Liver (tissue), 7 donors: ENCODE measurements at regions not wholly inside any gene's neighbourhood (a gene's known extent, or its start where the extent isn't known, plus 50 kb on each side); places are given as distances from the start of the nearest gene placed in this dataset.
"Not testable (repeated sequence)": the region's sequence is repeated elsewhere in the genome, so short reads cannot be mapped to it uniquely, and the experiment has no call there.

Experiments used
- DNase-seq: peaks from one replicate; pipeline ENCODE4 v3.0.0-alpha.2; 2017; ENCODE audit warnings: low spot score
- H3K27ac ChIP-seq, 2 donors: one replicate each; pipeline ENCODE4 v1.7.0; 2013; ENCODE audit warnings: inconsistent platforms in 2 of 2, low read length in 2 of 2, control low read depth in 1 of 2, low read depth in 1 of 2, mild to moderate bottlenecking in 1 of 2
- H3K27me3 ChIP-seq, 4 donors: one replicate each; pipeline versions ENCODE4 v1.6.1 to v1.7.0; 2013; ENCODE audit warnings: low read length in 3 of 4, inconsistent platforms in 1 of 4, mild to moderate bottlenecking in 1 of 4, moderate library complexity in 1 of 4; ENCODE audit not compliant: control insufficient read depth in 4 of 4, insufficient read depth in 4 of 4
- H3K36me3 ChIP-seq, 4 donors: one replicate each; pipeline versions ENCODE4 v1.6.1 to v1.7.0; 2013; ENCODE audit warnings: low read length in 3 of 4, mild to moderate bottlenecking in 3 of 4, low read depth in 1 of 4, moderate library complexity in 1 of 4; ENCODE audit not compliant: control insufficient read depth in 4 of 4, insufficient read depth in 3 of 4
- H3K4me1 ChIP-seq, 4 donors: one replicate each; pipeline versions ENCODE4 v1.6.1 to v1.7.0; 2013; ENCODE audit warnings: low read length in 3 of 4, mild to moderate bottlenecking in 3 of 4, moderate library complexity in 1 of 4; ENCODE audit not compliant: control insufficient read depth in 4 of 4, insufficient read depth in 4 of 4
- H3K4me3 ChIP-seq, 3 donors: one replicate each; pipeline versions ENCODE4 v1.6.1 to v1.7.0; 2013; ENCODE audit warnings: low read length in 3 of 3, control low read depth in 1 of 3, low read depth in 1 of 3, mild to moderate bottlenecking in 1 of 3
- H3K9ac ChIP-seq, 2 donors: one replicate each; pipeline ENCODE4 v1.7.0; 2013; ENCODE audit warnings: low read length in 2 of 2, mild to moderate bottlenecking in 2 of 2, moderate library complexity in 2 of 2, control low read depth in 1 of 2, low read depth in 1 of 2
- H3K9me3 ChIP-seq, 4 donors: one replicate each; pipeline versions ENCODE4 v1.6.1 to v1.7.0; 2013; ENCODE audit warnings: low read length in 3 of 4; ENCODE audit not compliant: control insufficient read depth in 4 of 4
- ATF3 ChIP-seq: IDR thresholded peaks from 2 replicates; pipeline ENCODE4 v1.6.1; 2016; ENCODE audit warnings: antibody characterized with exemption
- EGR1 ChIP-seq, 2 donors: IDR thresholded peaks; 2 replicates each; pipeline ENCODE4 v1.6.1; 2016 to 2018; ENCODE audit warnings: antibody characterized with exemption in 2 of 2, low read depth in 2 of 2
- FOXA2 ChIP-seq: IDR thresholded peaks from 2 replicates; pipeline ENCODE4 v1.6.1; 2016; ENCODE audit warnings: antibody characterized with exemption
- HNF4A ChIP-seq, 2 donors: conservative IDR thresholded peaks; 2 replicates each; pipeline ENCODE4 v1.6.1; 2016; ENCODE audit warnings: antibody characterized with exemption in 2 of 2, mild to moderate bottlenecking in 2 of 2
- JUND ChIP-seq, 2 donors: IDR thresholded peaks; 2 replicates each; pipeline ENCODE4 v1.6.1; 2016; ENCODE audit warnings: antibody characterized with exemption in 2 of 2
- MAX ChIP-seq: IDR thresholded peaks from 2 replicates; pipeline ENCODE4 v1.6.1; 2016; ENCODE audit warnings: antibody characterized with exemption
- RAD21 ChIP-seq, 2 donors: IDR thresholded peaks; 2 replicates each; pipeline ENCODE4 v1.6.1; 2016; ENCODE audit warnings: antibody characterized with exemption in 2 of 2, mild to moderate bottlenecking in 2 of 2
- REST ChIP-seq: IDR thresholded peaks from 2 replicates; pipeline ENCODE4 v1.6.1; 2016; ENCODE audit warnings: antibody characterized with exemption, mild to moderate bottlenecking
- RXRA ChIP-seq, 2 donors: IDR thresholded peaks; 2 replicates each; pipeline ENCODE4 v1.6.1; 2017 to 2018; ENCODE audit warnings: antibody characterized with exemption in 2 of 2, mild to moderate bottlenecking in 1 of 2
- SP1 ChIP-seq: IDR thresholded peaks from 2 replicates; pipeline ENCODE4 v1.6.1; 2018; ENCODE audit warnings: antibody characterized with exemption, mild to moderate bottlenecking
- WGBS: extraction: QIAGEN DNeasy Blood & Tissue Kit; methylation state at CpG from one replicate; pipeline ENCODE4 v1.1.7; 2013; 5-methylcytosine and 5-hydroxymethylcytosine counted together
- donor health status: healthy.
- donor health status: healthy.
- donor health status: healthy.
- donor health status: healthy.

GRCh38 chr6:155872961-155873360 lies 417.3 kb upstream of the NOX3 start:
- TF ChIP-seq EGR1 (IDR thresholded peaks at IDR 0.05; ENCODE audit: low read depth in 2 of 2) (no peak), RAD21 (IDR thresholded peaks at IDR 0.05) (no peak), REST (no peak), FOXA2 (no peak), ATF3 (no peak), SP1 (no peak), RXRA (IDR thresholded peaks at IDR 0.05) (no peak), JUND (IDR thresholded peaks at IDR 0.05) (no peak), MAX (no peak), HNF4A (conservative IDR thresholded peaks at IDR 0.05) (no peak)
- Histone ChIP-seq H3K36me3 (no peaks in the 10 kb centered on the region), H3K9ac (no peak overlapping the region), H3K27me3 (no peaks in the 10 kb centered on the region), H3K27ac (no peak overlapping the region), H3K4me1 (no peaks in the 10 kb centered on the region), H3K4me3 (no peak overlapping the region), H3K9me3 (no peaks in the 10 kb centered on the region)
- no peak for DNase-seq
- 80% methylated on average over 6 of the region's 6 CpGs for WGBS

GRCh38 chr6:155867682-155868081 lies 412.0 kb upstream of the NOX3 start:
- Histone ChIP-seq H3K9me3 (no peaks in the 10 kb centered on the region), H3K36me3 (no peaks in the 10 kb centered on the region), H3K4me3 (no peak overlapping the region), H3K4me1 (no peaks in the 10 kb centered on the region), H3K9ac (no peak overlapping the region), H3K27me3 (no peaks in the 10 kb centered on the region), H3K27ac (no peak overlapping the region)
- no peak for TF ChIP-seq EGR1 (IDR thresholded peaks at IDR 0.05; ENCODE audit: low read depth in 2 of 2)
- WGBS = 85% methylated on average over 4 of the region's 4 CpGs
- no peak for DNase-seq

- H3K27me3 ChIP-seq, H3K36me3 ChIP-seq, H3K9me3 ChIP-seq, H3K27ac ChIP-seq, H3K4me3 ChIP-seq, H3K9ac ChIP-seq, H3K4me1 ChIP-seq, DNase-seq: not testable (repeated sequence)
- WGBS = 94% methylated on average over 46 of the region's 46 CpGs
These were observed 411.2 kb upstream of the NOX3 start for GRCh38 chr6:155866676-155867390.
